HG03045 (cell line): ENCODE measurements at regions not wholly inside any gene's neighbourhood (a gene's known extent, or its start where the extent isn't known, plus 50 kb on each side); places are given as distances from the start of the nearest gene placed in this dataset.

Experiments
- ATAC-seq: cut with Tn5 transposase; IDR thresholded peaks from one replicate; pipeline ENCODE4 v1.9.1; 2021; ENCODE audit warnings: mild to moderate bottlenecking, moderate library complexity; ENCODE audit not compliant: unreplicated experiment

GRCh38 chr17:74004056-74004455 lies 199.4 kb upstream of the RPL38 start:
- ATAC-seq = no peak

- no peak for ATAC-seq
Measured at GRCh38 chr17:74005790-74006189, 197.7 kb upstream of the RPL38 start.

GRCh38 chr17:74006371-74006770 lies 197.1 kb upstream of the RPL38 start:
- ATAC-seq = no peak

GRCh38 chr17:74008196-74008595 lies 195.3 kb upstream of the RPL38 start:
- ATAC-seq = no peak

GRCh38 chr17:74009056-74009625 lies 194.3 kb upstream of the RPL38 start:
- ATAC-seq = no peak

- no peak for ATAC-seq
Measured at GRCh38 chr17:74010903-74011302, 192.6 kb upstream of the RPL38 start.

- ATAC-seq = no peak
Measured at GRCh38 chr17:74011966-74012365, 191.5 kb upstream of the RPL38 start.

GRCh38 chr17:74012465-74012864 lies 191.0 kb upstream of the RPL38 start:
- ATAC-seq = no peak

- no peak for ATAC-seq
Measured at GRCh38 chr17:74015316-74015715, 188.2 kb upstream of the RPL38 start.

GRCh38 chr17:74015990-74016389 lies 187.5 kb upstream of the RPL38 start:
- no peak for ATAC-seq

- ATAC-seq = no peak
Measured at GRCh38 chr17:74016461-74016860, 187.0 kb upstream of the RPL38 start.

- ATAC-seq = no peak
Measured at GRCh38 chr17:74017466-74017865, 186.0 kb upstream of the RPL38 start.

- no peak for ATAC-seq
Measured at GRCh38 chr17:74018115-74018514, 185.4 kb upstream of the RPL38 start.

- no peak for ATAC-seq
Measured at GRCh38 chr17:74019271-74019670, 184.2 kb upstream of the RPL38 start.

- no peak for ATAC-seq
Measured at GRCh38 chr17:74019860-74020259, 183.6 kb upstream of the RPL38 start.

GRCh38 chr17:74020522-74020921 lies 183.0 kb upstream of the RPL38 start:
- ATAC-seq = no peak

- no peak for ATAC-seq
Measured at GRCh38 chr17:74024871-74025531, 178.5 kb upstream of the RPL38 start.

- ATAC-seq = no peak
Measured at GRCh38 chr17:74027444-74027843, 176.0 kb upstream of the RPL38 start.

GRCh38 chr17:74028354-74029116 lies 174.9 kb upstream of the RPL38 start:
- no peak for ATAC-seq

GRCh38 chr17:74031316-74032090 lies 172.0 kb upstream of the RPL38 start:
- ATAC-seq = no peak

- no peak for ATAC-seq
Measured at GRCh38 chr17:74032222-74032621, 171.3 kb upstream of the RPL38 start.
